ENCODE measurements at regions not wholly inside any gene's neighbourhood (a gene's known extent, or its start where the extent isn't known, plus 50 kb on each side); places are given as distances from the start of the nearest gene placed in this dataset.

DNA sequence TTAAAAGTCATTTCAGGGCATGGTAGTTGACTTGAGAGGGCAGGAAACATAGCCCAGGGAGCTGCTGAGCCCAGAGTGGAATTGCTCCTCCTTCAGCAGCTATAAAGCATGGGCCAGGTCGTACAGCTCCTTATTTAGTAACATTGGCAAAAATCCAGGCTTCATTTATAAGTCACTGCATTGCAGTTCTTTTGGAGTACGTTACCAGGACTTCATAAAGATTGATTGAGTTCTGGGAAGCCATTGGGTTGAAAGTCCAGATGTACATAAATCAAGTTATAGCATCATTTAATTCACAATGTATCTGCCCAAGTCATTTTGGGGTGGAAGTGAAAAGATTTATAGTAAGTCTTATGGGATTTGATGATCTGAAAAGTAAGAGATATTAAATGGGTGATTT is 53.0 kb upstream of the ANKEF1 start:
- DNase-seq, result no peak

DNA sequence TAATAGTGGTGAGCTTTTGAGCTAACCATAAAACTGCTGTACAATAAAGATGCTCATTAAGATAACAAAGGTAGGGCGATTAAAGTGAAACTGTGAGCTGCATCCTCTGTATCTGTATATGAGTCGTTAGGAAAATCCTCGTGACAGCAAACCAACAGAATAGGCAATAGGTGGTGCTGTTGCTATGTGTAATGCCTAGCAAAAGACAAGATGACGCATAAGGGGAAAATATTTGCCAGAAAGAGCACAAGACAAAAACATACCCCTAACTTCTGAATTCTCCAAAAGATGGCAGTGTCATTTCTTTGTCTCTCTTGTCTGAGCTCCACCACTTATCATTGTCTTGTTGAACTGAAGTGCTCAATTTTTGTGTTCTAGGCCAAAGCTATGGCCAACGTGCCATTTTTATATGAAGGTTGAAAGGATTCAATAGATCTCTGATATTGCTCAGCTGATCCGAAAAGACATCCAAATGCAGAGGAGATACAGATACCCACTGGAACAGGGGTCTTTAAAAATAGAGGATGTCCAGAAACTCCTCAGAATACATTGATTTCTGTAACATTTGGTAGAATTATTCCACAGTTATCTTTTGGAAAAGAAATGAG is 56.3 kb upstream of the ANKEF1 start:
- peak; percentile 94 for DNase-seq

DNA sequence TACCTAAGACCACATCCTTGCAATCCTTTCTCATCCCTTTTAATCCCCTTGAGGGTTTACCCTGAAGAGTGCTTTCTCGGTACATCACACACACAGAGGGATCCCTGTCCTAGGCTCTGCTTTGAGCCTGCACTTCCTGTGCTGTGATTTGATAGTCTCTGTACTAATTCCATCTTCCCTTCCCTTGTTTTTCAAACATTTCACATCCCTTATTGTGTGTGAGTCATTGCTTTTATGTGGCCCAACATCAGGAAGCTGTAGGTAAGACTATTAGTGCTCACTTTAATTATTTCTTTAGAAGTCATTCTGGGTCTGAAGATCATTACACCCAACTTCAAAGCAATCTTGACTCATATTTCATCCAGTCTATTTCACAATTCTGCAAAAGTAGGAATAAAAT is 57.2 kb upstream of the ANKEF1 start:
- DNase-seq, result no peak

DNA sequence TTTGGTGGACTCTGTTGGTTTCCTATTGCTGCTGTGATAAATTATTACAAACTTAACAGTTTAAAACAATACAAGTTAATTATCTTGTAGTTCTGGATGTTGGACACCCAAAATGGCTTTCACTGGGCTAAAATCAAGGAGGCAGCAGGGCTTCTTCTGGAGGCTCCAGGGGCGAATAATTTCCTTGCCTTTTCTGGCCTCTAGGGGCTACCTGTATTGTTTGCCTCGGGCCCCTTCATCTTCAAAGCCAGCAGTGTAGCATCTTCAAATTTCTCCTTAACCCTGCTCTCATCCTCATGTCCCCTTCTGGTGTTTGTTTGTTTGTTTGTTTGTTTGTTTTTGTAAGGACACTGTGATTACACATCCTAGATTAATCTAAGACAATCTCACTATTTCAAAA is 60.5 kb upstream of the ANKEF1 start:
- no peak for DNase-seq

DNA sequence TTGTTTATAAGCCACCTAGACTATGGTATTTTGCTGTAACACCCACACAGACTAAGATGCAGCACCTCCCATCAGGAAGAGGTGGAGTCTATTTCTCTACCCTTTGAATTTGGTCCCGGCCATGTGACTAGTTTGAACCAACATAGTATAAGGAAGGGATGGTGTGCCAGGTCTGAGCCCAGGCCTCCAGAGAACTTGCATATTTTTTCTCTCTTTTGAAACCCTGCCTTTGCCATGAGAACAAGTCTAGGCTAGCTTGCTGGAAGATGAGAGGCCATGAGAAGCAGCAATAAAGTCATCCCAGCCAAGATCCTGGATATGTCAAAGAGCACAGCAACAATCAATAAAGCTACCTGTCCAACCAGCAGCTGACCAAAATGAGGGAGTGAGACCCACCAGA is 63.0 kb upstream of the ANKEF1 start:
- no peak for DNase-seq

DNA sequence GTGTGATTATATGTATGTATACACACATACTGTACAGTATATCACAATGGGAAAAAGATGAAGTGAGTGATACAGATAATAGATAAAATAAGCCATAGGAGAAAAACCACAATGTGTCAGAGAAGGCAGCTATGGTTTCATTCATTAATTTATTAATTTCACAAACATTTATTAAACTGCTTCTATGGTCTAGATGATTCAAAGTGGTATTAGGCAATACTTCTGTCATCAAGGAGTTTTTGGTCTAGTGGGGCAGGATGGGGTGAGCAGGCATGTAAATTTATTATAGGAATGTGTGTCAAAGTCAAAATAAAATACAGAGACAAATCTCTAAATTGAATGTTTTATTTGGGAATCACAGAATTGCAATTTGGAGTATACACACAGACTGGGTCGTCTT is 65.2 kb upstream of the ANKEF1 start:
- DNase-seq, result no peak

DNA sequence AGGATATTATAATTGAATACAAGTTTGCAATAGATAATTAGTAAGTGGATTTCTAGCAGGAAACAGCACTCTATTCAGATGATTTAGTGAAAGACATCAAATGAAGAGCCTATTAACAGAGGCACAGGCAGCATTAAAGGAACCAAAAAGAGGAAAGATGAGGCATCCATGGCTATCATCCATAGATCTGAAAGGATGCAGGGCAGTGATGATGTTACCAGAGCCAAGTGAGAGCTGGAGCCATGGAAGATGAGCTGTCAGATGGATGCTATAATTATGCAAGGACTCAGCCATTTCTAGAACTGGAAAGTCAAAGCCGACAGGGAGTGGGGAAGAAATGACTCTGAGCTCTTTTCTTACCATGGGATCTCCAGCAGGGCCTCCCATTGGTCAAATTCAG is 66.8 kb upstream of the ANKEF1 start:
- no peak for DNase-seq

DNA sequence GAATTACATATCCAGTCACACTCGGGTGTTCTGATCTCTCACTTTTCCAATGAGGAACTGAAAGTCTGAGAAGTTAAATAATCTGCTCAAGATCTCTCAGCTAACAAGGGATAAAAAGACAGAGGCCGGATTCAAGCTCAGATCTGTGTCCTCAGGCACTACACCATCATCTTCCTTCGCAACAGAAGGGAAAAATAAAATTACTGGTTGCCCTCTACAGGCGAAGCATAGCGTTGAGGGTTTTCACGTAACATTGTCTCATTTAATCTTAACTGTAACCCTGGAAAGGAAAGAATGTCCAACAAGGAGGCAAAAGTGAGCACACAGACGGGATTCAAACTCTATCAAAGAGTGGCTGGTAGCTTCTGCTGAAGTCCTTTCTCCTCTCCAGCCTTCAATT is 67.8 kb upstream of the ANKEF1 start:
- peak; percentile 28 for DNase-seq

DNA sequence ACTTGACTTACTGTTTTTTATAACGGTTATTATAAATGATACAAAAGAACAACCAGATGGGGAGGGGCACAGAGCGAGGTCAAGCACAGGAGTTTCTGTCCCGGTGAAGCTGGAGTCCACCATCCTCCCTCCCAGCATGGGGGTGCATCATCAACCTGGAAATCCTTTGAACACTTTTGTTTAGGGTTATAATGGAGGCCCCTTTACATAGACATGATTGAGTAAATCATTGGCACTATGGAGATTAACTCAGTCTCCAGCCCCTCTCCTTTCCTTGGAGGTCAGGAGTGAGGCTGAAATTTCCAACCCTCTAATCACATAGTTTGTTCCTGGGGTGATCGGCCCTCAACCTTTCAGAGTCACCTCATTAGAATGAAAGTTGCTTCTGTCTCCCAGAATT is 71.8 kb upstream of the ANKEF1 start:
- DNase-seq, result no peak

DNA sequence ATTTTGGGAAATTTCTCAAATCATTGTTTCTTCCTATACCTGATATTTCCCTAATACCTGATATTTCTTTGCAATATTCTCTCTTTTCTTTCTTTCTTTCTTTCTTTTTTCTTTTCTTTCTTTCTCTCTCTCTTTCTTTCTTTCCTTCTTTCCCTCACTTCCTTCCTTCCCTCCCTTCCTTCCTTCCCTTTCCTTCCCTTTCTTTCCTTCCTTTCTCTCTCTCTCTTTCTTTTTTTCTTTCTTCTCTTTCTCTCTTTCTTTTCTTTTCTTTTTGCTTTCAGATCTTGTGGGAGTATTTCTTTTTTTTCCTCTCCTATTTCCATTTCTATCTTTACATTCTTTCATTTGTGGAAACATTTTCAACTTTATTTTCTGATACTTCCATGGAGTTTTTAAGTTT is 76.1 kb upstream of the ANKEF1 start:
- DNase-seq, result no peak

DNA sequence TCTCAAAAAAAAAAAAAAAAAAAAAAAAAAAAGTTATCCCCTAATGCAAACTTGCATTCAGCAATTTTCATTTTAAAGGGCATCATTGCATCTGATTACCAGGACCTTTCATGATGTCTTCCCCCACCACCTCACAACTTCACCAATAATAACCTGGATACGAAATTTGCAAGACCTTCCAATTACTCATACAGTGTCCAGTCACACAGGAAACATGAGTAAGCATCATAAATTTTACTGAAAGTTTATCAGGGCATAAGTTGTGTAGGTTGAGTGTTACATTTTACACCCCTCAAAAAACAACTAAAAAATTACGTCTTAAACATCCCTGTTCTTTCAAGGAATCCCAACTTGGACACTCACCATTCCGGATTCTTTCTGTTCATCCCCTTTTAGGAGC is 79.1 kb upstream of the ANKEF1 start:
- no peak for DNase-seq

DNA sequence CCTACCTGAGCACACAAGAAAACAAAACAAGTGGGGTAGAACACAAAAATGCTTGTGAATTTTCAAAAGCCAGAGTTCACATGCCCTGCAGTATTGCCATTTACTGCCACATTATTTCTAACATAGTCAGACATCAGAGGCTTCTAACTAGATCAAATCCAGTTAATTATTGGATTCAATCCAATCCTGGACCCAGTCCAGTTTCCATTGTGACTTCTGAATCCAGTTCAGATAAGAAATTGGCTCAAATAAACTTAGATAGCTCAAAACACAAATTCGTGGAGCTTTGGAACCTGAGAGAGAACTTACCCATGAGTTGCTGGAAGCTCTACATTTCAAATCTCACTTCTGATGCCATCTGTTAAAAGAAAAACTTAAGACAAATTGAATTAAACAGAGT is 85.2 kb upstream of the ANKEF1 start:
- no peak for DNase-seq

DNA sequence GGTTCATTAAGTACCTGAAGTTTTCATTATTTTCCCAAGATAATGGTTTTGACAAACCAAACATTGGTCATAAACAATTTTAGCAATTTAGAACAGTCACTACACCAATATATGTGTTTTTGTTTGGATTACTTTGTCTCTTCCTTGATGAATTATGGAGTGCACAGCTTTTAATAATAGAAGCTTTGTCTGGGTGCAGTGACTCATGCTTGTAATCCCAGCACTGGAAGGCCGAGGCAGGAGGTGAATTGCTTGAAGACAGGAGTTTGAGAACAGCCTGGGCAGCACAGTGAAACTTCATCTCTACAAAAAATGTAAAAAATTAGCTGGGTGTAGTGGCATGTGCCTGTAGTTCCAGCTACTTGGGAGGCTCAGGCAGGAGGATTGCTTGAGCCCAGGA is 89.4 kb upstream of the ANKEF1 start:
- no peak for DNase-seq

DNA sequence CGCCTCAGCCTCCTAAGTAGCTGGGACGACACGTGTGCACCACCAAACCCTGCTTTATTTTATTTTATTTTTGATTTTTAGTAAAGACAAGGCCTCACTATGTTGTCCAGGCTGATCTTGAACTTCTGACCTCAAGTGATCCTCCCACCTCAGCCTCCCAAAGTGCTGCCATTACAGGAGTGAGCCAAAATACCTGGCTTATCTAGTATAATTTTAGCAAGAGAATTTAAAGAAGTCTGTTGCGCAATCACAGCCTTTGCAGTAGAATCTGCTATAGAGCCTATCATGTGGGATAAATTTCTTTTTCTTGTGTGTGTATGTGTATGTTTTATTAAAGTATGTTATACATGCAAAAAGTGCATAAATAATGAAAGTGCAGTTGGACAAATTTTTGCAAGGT is 92.1 kb upstream of the ANKEF1 start:
- DNase-seq, result no peak

DNA sequence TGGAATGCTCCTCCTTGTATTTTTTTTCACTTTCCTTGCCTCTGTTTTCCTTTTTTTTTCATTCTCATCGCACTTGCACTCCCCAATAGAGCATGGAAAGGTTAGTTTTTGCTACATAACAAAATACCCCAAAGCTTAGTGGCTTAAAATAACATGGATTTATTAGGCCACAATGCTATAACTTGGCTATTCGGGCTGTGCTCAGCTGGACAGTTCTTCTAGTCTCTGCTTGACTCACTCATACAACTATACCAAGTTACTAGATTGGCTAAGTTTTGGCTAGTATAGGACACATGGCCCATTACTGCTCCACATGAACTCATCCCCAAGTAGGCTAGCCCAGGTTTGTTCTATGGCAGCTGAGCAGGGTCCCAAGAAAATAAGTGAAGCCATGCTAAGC is 94.5 kb upstream of the ANKEF1 start:
- DNase-seq, result no peak

DNA sequence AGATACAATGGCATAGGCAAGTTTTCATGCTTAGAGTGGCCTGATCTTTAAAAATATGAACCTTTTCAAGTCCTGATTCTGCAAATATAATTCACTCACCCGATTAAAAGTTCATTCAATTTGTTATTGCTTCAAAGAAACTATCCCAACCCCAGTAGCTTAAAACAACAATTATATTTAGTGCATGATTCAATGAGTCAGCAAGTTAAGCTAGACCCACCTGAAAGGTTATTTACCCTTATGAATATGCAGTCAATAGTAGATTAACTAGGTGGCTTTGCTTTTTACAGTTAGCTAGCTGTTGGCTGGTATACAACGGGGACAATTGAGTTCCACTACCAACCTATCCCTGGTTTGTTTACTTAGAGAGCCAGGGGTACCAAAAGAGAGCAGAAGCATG is 95.6 kb upstream of the ANKEF1 start:
- DNase-seq, result no peak

DNA sequence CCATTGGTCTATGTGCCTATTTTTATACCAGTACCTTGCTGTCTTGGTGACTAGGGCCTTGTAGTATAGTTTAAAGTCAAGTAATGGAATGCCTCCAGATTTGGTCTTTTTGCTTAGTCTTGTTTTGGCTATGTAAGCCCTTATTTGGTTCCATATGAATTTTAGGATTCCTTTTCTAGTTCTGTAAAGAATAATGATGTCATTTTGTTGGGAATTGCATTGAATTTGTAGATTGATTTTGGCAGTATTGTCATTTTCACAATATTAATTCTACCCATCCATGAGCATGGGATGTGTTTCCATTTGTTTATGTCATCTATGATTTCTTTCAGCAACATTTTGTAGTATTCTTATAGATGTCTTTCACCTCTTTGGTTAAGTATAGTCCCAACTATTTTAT is 96.4 kb upstream of the PAK5 start:
- DNase-seq, result no peak

DNA sequence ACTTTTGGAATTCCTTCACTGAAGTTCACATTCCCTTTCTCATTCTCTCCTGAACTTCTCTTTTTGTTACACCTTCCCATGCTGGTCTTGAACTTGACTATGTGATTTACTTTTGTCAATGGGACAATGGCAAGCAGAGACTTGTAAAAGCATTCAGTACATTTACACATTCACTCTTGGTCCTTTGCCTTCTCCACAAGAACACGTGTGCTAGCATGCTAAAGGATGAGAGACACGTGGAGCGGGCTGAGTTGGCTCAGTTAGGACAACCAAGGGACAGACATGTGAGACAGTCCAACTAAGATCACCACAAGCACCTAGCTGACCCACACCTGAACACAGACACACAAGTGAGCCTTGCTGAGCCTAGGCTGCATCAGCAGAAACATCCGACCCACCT is 91.3 kb upstream of the PAK5 start:
- DNase-seq, result no peak

DNA sequence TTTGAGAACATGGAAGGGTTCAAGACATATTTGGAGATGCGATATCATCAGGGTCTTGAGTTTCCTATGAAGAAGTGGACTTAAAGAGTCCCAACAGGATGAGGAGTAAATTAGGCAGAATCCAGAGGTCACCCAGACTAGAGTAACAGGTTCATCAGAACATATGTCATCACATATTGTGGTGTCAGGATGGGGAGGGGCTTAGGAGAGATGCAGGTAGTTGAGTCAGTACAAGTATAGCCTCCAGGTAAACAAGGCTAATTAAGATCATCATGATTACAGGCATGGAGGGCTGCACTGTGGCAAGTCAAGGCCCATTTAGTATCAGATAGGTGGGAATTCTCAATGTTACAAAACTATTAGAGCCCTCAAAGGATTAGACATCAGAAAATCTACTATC is 90.1 kb upstream of the PAK5 start:
- no peak for DNase-seq

DNA sequence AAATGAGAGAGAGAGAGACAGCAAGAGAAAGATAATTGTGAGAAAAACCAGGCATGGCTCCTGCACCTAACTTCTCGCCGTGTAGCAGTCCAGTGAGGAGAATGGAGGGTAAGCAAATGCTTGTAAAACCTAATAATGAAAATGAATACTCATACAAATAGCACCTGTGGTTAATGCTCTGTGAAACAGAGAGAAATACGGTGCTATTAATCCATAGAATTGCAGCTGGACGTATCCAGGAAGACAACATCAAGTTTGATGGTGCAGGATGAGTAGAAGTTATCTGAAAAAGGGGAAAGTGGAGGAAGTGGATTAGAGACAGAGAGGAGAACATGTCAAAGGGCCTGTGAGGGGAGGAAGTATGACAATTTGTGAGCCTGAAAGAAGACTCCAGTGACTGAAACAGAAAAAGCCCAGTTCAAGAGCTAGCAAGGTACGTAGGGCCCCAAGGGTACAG is 89.4 kb upstream of the PAK5 start:
- DNase-seq, result no peak

DNA sequence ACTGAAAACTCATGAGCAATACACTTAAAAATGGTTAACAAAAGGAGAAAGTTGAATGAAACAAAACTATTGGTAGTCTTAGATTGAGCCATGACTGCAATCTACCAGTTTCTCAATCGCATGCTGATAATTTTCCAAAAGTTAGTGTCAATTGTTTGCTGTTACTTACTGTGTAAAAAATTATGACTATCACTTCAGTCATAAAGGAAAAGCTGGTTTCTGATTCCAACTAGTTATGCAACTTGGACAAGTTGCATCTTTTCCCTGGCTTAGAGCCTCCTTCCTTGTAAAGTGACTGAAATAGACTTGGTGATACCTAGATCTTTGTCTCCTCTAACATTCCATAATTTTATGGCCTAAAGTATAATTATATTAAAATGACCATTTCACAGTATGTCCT is 88.3 kb upstream of the PAK5 start:
- no peak for DNase-seq

DNA sequence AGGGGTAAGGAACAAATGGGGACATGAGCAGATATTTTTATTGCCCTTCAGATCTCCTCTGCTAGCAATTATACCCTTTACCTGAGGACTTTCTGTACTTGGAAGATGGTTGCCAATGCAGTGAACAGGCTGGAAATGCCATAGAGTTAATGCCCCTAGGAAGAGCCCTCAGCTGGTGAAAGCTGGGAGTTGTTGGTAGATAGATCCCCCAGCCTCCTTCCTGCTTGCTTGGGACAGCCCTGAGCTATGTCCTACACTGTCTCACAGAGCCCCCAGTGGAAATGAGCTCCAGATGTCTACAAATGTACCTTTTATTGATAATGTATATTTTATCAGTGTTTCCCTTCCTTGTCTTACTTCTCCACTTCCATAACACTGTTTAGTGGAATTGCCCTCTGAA is 87.6 kb upstream of the PAK5 start:
- no peak for DNase-seq

DNA sequence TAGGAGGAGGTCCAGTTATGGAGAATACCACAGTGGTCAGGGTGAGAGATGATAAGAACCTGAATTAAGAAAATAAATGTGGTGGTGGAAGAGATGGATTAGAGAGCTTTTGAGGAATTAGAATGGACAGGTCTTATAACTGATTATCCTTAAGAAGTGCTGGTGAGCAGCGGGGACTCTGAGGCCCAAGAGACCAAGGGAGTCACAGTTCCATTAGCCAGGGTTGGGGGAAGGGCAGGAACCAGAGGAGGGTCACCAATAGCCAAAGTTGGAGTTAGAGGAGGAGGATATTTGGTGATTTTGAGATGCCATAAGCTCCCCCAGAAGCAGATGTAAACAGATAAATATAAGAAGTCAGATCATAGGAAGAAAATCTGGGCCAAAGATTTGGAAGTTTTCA is 87.1 kb upstream of the PAK5 start:
- DNase-seq, result no peak

DNA sequence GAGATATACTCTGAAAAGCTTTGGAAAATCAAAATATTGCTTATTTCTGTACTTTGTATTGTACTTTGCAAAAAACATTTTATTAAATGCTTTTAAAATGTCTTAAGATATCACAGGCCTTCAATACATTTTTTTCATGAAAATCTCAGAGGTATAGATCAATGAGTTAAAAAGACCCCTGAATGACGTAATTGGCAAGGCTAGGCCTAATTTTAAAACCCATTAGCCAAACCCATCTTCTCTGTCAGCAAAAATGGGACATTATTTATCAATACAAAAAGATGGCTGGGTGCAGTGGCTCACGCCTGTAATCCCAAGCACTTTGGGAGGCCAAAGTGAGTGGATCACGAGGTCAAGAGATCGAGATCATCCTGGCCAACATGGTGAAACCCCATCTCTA is 84.8 kb upstream of the PAK5 start:
- no peak for DNase-seq

DNA sequence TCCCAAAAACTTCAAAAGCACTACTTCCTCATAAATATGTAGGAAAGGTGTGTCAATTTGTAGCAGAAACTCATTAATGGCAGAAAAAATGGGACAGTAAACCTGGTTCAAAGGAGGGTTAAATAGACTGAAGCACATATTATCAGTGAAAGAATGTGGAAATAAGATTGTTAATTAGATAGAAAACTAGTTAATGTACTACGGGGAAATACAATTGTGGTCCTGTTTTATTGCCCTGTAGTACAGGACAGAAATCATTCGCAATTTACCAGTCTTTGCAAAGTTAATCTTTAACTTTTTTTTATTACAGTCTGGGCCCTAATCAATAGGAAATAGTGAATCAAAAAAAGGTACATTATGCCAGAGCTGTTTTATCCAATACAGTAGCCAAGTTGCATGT is 82.0 kb upstream of the PAK5 start:
- DNase-seq, result no peak
